GM12878 (cell line): ENCODE measurements at regions not wholly inside any gene's neighbourhood (a gene's known extent, or its start where the extent isn't known, plus 50 kb on each side); places are given as distances from the start of the nearest gene placed in this dataset.
A peak's percentile ranks its signal among the peaks of the same experiment; 100 is the strongest.

Experiments
- ATAC-seq: fragments of 200-7000 bp; cut with Tn5 transposase; 3 replicates; pipeline ENCODE4 v1.9.1; 2020; ENCODE audit warnings: mild to moderate bottlenecking, moderate library complexity
- BruUV-seq: library from RNA; stranded (reverse); fragments of 400-500 nt; replicated peaks from 2 replicates; lab custom pipeline; 2021; lab: Mats Ljungman, UMichigan
- CTCF ChIA-PET: fragments of 300-600 bp; sonication (Branson Sonifier 250); formaldehyde crosslinking; extraction: SDS; loops from one replicate; lab custom pipeline; 2021; ENCODE audit warnings: inconsistent platforms; lab: Yijun Ruan, JAX
- POLR2A ChIA-PET: fragments of 350-600 bp; formaldehyde crosslinking; extraction: SDS; loops from one replicate; lab custom pipeline; 2021; ENCODE audit warnings: inconsistent platforms; lab: Charles Lee
- RAD21 ChIA-PET: fragments of 300-600 bp; sonication (Branson Sonifier 250); formaldehyde crosslinking; loops from one replicate; lab custom pipeline; 2023; ENCODE audit warnings: antibody characterized with exemption; ENCODE audit not compliant: unreplicated experiment; lab: Charles Lee
- SMC1A ChIA-PET: fragments of 300-600 bp; sonication (Branson Sonifier 250); formaldehyde crosslinking; loops from one replicate; lab custom pipeline; 2023; ENCODE audit not compliant: unreplicated experiment, uncharacterized antibody; lab: Charles Lee
- DNase-seq: peaks from one replicate; pipeline ENCODE4 v3.0.0-alpha.2; 2011; ENCODE audit warnings: low read depth, low spot score
- FAIRE-seq: peaks from 3 replicates; lab custom pipeline; 2011; peaks lifted over from hg19 to GRCh38; lab: Jason Lieb, UNC
- H2AFZ ChIP-seq: 2 replicates; pipeline ENCODE4 v1.6.0; 2011; ENCODE audit warnings: low read depth, low read length, control low read depth; ENCODE audit not compliant: control insufficient read depth
- H3K27ac ChIP-seq: 2 replicates; pipeline ENCODE4 v1.5.1; 2011; ENCODE audit warnings: control low read depth; ENCODE audit not compliant: control insufficient read depth, insufficient read depth
- H3K27me3 ChIP-seq, 2 experiments: replicated peaks in 1 of 2; 2 replicates each; pipeline versions ENCODE4 v1.6.0 to v1.6.1; 2011; ENCODE audit warnings: low read length in 1 of 2; ENCODE audit not compliant: control insufficient read depth in 2 of 2, insufficient read depth in 2 of 2
- H3K36me3 ChIP-seq, 2 experiments: 2 replicates each; pipeline ENCODE4 v1.5.1; 2011; ENCODE audit warnings: low read length in 1 of 2; ENCODE audit not compliant: control insufficient read depth in 2 of 2, insufficient read depth in 2 of 2
- H3K4me1 ChIP-seq: 2 replicates; pipeline ENCODE4 v1.6.1; 2011; ENCODE audit warnings: mild to moderate bottlenecking, low read length, moderate library complexity, mixed read lengths; ENCODE audit not compliant: control insufficient read depth, insufficient read depth
- H3K4me2 ChIP-seq: 2 replicates; pipeline ENCODE4 v1.6.0; 2011; ENCODE audit warnings: control low read depth; ENCODE audit not compliant: control insufficient read depth, insufficient read depth
- H3K4me3 ChIP-seq: fragments of 200-600 bp; sonication (generic); 2 replicates; pipeline ENCODE4 v1.5.1; 2016
- H3K79me2 ChIP-seq: 2 replicates; pipeline ENCODE4 v1.6.0; 2011; ENCODE audit warnings: low read length; ENCODE audit not compliant: control insufficient read depth, insufficient read depth
- H3K9ac ChIP-seq: 2 replicates; pipeline ENCODE4 v1.8.0; 2011; ENCODE audit warnings: low read length, control low read depth, mixed read lengths; ENCODE audit not compliant: control insufficient read depth, insufficient read depth
- H3K9me3 ChIP-seq: replicated peaks from 3 replicates; pipeline ENCODE4 v1.5.1; 2011; ENCODE audit warnings: mild to moderate bottlenecking, low read length; ENCODE audit not compliant: control insufficient read depth, insufficient read depth
- H4K20me1 ChIP-seq: 2 replicates; pipeline ENCODE4 v1.6.0; 2011; ENCODE audit not compliant: control insufficient read depth, insufficient read depth
- ATF7 ChIP-seq: fragments of 450-650 bp; IDR thresholded peaks from 2 replicates; pipeline ENCODE4 v1.6.1; 2016; ENCODE audit warnings: low read depth, mild to moderate bottlenecking
- BHLHE40 ChIP-seq, 2 experiments: fragments of 450-650 bp in 1 of 2; IDR thresholded peaks; 2 replicates each; pipeline ENCODE4 v1.6.1; 2011 to 2017; ENCODE audit warnings: low read depth in 2 of 2, borderline replicate concordance in 1 of 2, improper control_type of control experiment in 1 of 2, low read length in 1 of 2, mild to moderate bottlenecking in 1 of 2
- BRCA1 ChIP-seq: IDR thresholded peaks from 2 replicates; pipeline ENCODE4 v1.6.1; 2011; ENCODE audit warnings: low read depth, low read length, improper control_type of control experiment
- DPF2 ChIP-seq: fragments of 450-650 bp; IDR thresholded peaks from 2 replicates; pipeline ENCODE4 v1.6.1; 2017; ENCODE audit warnings: mild to moderate bottlenecking
- E2F8 ChIP-seq: fragments of 450-650 bp; IDR thresholded peaks from 2 replicates; pipeline ENCODE4 v1.6.1; 2018; ENCODE audit warnings: mild to moderate bottlenecking, low read depth, moderate library complexity; ENCODE audit not compliant: partially characterized antibody
- IKZF1 ChIP-seq: fragments of 450-650 bp; conservative IDR thresholded peaks from 2 replicates; pipeline ENCODE4 v1.6.1; 2017; ENCODE audit warnings: antibody characterized with exemption, mild to moderate bottlenecking
- IRF4 ChIP-seq: IDR thresholded peaks from 2 replicates; pipeline ENCODE4 v1.6.1; 2011; ENCODE audit warnings: low read depth, low read length
- NRF1 ChIP-seq: conservative IDR thresholded peaks from 2 replicates; pipeline ENCODE4 v1.6.1; 2011; ENCODE audit warnings: mild to moderate bottlenecking, low read depth, low read length, improper control_type of control experiment
- PAX5 ChIP-seq: IDR thresholded peaks from 2 replicates; pipeline ENCODE4 v1.6.1; 2011; ENCODE audit warnings: low read depth, low read length, borderline replicate concordance
- POLR2AphosphoS5 ChIP-seq: IDR thresholded peaks from 2 replicates; pipeline ENCODE4 v1.6.1; 2011; ENCODE audit warnings: mild to moderate bottlenecking, low read length, inconsistent platforms
- RBBP5 ChIP-seq: fragments of 200-600 bp; sonication (generic); conservative IDR thresholded peaks from 2 replicates; pipeline ENCODE4 v1.6.1; 2016
- RELA ChIP-seq: fragments of 450-650 bp; IDR thresholded peaks from 2 replicates; pipeline ENCODE4 v1.8.0; 2014; ENCODE audit warnings: borderline replicate concordance; ENCODE audit not compliant: partially characterized antibody
- SIX5 ChIP-seq: IDR thresholded peaks from 2 replicates; pipeline ENCODE4 v1.6.1; 2011; ENCODE audit warnings: mild to moderate bottlenecking, low read depth, low read length, moderate library complexity; ENCODE audit not compliant: severe bottlenecking
- SKIL ChIP-seq: fragments of 450-650 bp; IDR thresholded peaks from 2 replicates; pipeline ENCODE4 v1.6.1; 2017; ENCODE audit warnings: mild to moderate bottlenecking, low read depth, inconsistent platforms; ENCODE audit not compliant: poor library complexity, severe bottlenecking
- SMAD5 ChIP-seq: IDR thresholded peaks from 2 replicates; pipeline ENCODE4 v1.6.1; 2016; ENCODE audit warnings: antibody characterized with exemption, low read depth
- SP1 ChIP-seq: IDR thresholded peaks from one replicate; pipeline ENCODE4 v1.6.1; 2011; ENCODE audit warnings: low read depth, low read length
- SRF ChIP-seq, 2 experiments: IDR thresholded peaks; 2 replicates each; pipeline ENCODE4 v1.6.1; 2011; ENCODE audit warnings: low read depth in 2 of 2, low read length in 2 of 2, mild to moderate bottlenecking in 1 of 2, moderate library complexity in 1 of 2
- SUZ12 ChIP-seq: fragments of 200-600 bp; sonication (generic); IDR thresholded peaks from one replicate; pipeline ENCODE4 v1.6.1; 2018; ENCODE audit warnings: antibody characterized with exemption, mild to moderate bottlenecking; ENCODE audit not compliant: unreplicated experiment
- YY1 ChIP-seq: IDR thresholded peaks from 2 replicates; pipeline ENCODE4 v1.6.1; 2011; ENCODE audit warnings: low read depth, mild to moderate bottlenecking, low read length
- ZSCAN29 ChIP-seq: fragments of 450-650 bp; IDR thresholded peaks from 2 replicates; pipeline ENCODE4 v1.6.1; 2017; ENCODE audit warnings: mild to moderate bottlenecking, moderate library complexity
- WGBS: methylation state at CpG from one replicate; pipeline ENCODE4 v1.1.6; 2016; ENCODE audit warnings: low lambda C conversion rate; ENCODE audit not compliant: insufficient replicate concordance, insufficient coverage; ENCODE audit errors: missing lambda C conversion rate; 5-methylcytosine and 5-hydroxymethylcytosine counted together
- in situ Hi-C: fragments of 300-500 bp; cut with MboI; formaldehyde crosslinking; loops from 9 replicates; pipeline ENCODE4 v1.14.3; 2018; ENCODE audit warnings: mixed read lengths
- intact Hi-C: fragments of 100-400 bp; cut with micrococcal nuclease; formaldehyde crosslinking; loops from one replicate; pipeline ENCODE4 v1.14.2; 2022; ENCODE audit not compliant: unreplicated experiment

- Histone ChIP-seq H3K9ac (no peak overlapping the region), H3K27me3 (no peaks in the 10 kb centered on the region), H3K4me2 (no peak overlapping the region), H3K4me1 (peaks cover 42% of the 10 kb centered on the region), H3K4me3 (no peak overlapping the region), H3K36me3 (no peaks in the 10 kb centered on the region), H3K9me3 (no peaks in the 10 kb centered on the region), H4K20me1 (no peaks in the 10 kb centered on the region), H3K27ac (no peak overlapping the region), H2AFZ (peak overlapping the region; percentile 46; the same call in 1 of the 2 replicates), H3K79me2 (no peaks in the 10 kb centered on the region)
- ChIA-PET POLR2A (interaction anchor here (0.5 to 3.2 kb wide), 9 partner anchors 8 to 439 kb away, joined by 3 to 17 read pairs (median 5); no protein-coding TSS in a partner anchor), CTCF (interaction anchor here (0.6 to 2.6 kb wide), 4 partner anchors 20 to 958 kb away, joined by 3 to 6 read pairs (median 4); no protein-coding TSS in a partner anchor), RAD21 (interaction anchor here (2.0 to 3.9 kb wide), 2 partner anchors 22 to 82 kb away, joined by 4 to 31 read pairs; no protein-coding TSS in a partner anchor), SMC1A (interaction anchor here (0.6 to 10.3 kb wide), 7 partner anchors 13 to 35 kb away, joined by 3 to 90 read pairs (median 12); no protein-coding TSS in a partner anchor)
- DNase-seq (no peak), FAIRE-seq (no peak), ATAC-seq (no peak)
- intact Hi-C loops (no loop called here), in situ Hi-C loops (no loop called here)
- 56% methylated on average over 12 of the region's 12 CpGs for WGBS
- no TSS peak for BruUV-seq
- TF ChIP-seq ZSCAN29 = no peak
- no peak for TF ChIP-seq SP1
- TF ChIP-seq DPF2 = no peak
- no peak for TF ChIP-seq RBBP5
- no peak for TF ChIP-seq RELA
- no peak for TF ChIP-seq SRF (IDR thresholded peaks at IDR 0.05; ENCODE audit: low read depth in 2 of 2, low read length in 2 of 2)
- no peak for TF ChIP-seq SKIL
- 0 out of 2 replicates have a peak, but pooled peaks have one; percentile 11 for TF ChIP-seq ATF7
- TF ChIP-seq POLR2AphosphoS5 = no peak
- peak; percentile 72 for TF ChIP-seq IKZF1
- TF ChIP-seq BRCA1 = no peak
- TF ChIP-seq SIX5 = no peak
- no peak for TF ChIP-seq IRF4
- TF ChIP-seq NRF1 = no peak
- TF ChIP-seq SUZ12 = no peak
- no peak for TF ChIP-seq PAX5
- no peak for TF ChIP-seq SMAD5
- TF ChIP-seq BHLHE40 (IDR thresholded peaks at IDR 0.05; ENCODE audit: borderline replicate concordance in 1 of 2, low read depth in 2 of 2, low read length in 1 of 2) = peak in 1 of 2 experiments; percentile 54; a peak in 1 of 4 replicates
- no peak for TF ChIP-seq YY1
- no peak for TF ChIP-seq E2F8
Measured at GRCh38 chr1:235052067-235053008, 76.3 kb downstream of the TOMM20 start.
